ENCODE measurements at regions not wholly inside any gene's neighbourhood (a gene's known extent, or its start where the extent isn't known, plus 50 kb on each side); places are given as distances from the start of the nearest gene placed in this dataset.

- DNase-seq (ENCODE audit: low read depth), result no peak
Measured at GRCh38 chr14:29461101-29461500, 466.5 kb downstream of the PRKD1 start.

- no peak for DNase-seq (ENCODE audit: low read depth)
Measured at GRCh38 chr14:29461506-29461905, 466.1 kb downstream of the PRKD1 start.

- DNase-seq (ENCODE audit: low read depth), result no peak
Measured at GRCh38 chr14:29462321-29462720, 465.3 kb downstream of the PRKD1 start.

GRCh38 chr14:29462772-29463171 is 464.9 kb downstream of the PRKD1 start:
- no peak for DNase-seq (ENCODE audit: low read depth)

- no peak for DNase-seq (ENCODE audit: low read depth)
Measured at GRCh38 chr14:29463727-29464395, 463.8 kb downstream of the PRKD1 start.

- DNase-seq (ENCODE audit: low read depth), result no peak
Measured at GRCh38 chr14:29465095-29465494, 462.6 kb downstream of the PRKD1 start.

GRCh38 chr14:29475641-29476040 is 452.0 kb downstream of the PRKD1 start:
- no peak for DNase-seq (ENCODE audit: low read depth)

GRCh38 chr14:29486132-29486531 is 441.5 kb downstream of the PRKD1 start:
- no peak for DNase-seq (ENCODE audit: low read depth)

- DNase-seq (ENCODE audit: low read depth), result no peak
Measured at GRCh38 chr14:29489911-29490425, 437.7 kb downstream of the PRKD1 start.

- no peak for DNase-seq (ENCODE audit: low read depth)
Measured at GRCh38 chr14:29493849-29494248, 433.8 kb downstream of the PRKD1 start.

GRCh38 chr14:29494312-29494711 is 433.3 kb downstream of the PRKD1 start:
- DNase-seq (ENCODE audit: low read depth), result no peak

- no peak for DNase-seq (ENCODE audit: low read depth)
Measured at GRCh38 chr14:29503903-29504302, 423.7 kb downstream of the PRKD1 start.

GRCh38 chr14:29518335-29518734 is 409.3 kb downstream of the PRKD1 start:
- DNase-seq (ENCODE audit: low read depth), result peak; percentile 2

GRCh38 chr14:29521526-29522137 is 406.0 kb downstream of the PRKD1 start:
- DNase-seq (ENCODE audit: low read depth), result peak; percentile 9

Data from HS-5 (cell line).